ENCODE measurements at regions not wholly inside any gene's neighbourhood (a gene's known extent, or its start where the extent isn't known, plus 50 kb on each side); places are given as distances from the start of the nearest gene placed in this dataset.

- Histone ChIP-seq H3K9me3 (ENCODE audit: control insufficient read depth, insufficient read depth, low read length) (no peaks in the 10 kb centered on the region), H3K9ac (ENCODE audit: low read depth, low read length) (peak overlapping the region; percentile 1; the same call in 1 of the 2 replicates), H3K36me3 (ENCODE audit: control insufficient read depth, insufficient read depth, low read length) (no peaks in the 10 kb centered on the region), H3K4me3 (ENCODE audit: low read depth, low read length) (peak overlapping the region; percentile 83), H3K27ac (ENCODE audit: low read depth, low read length) (peak overlapping the region; percentile 16), H3K27me3 (ENCODE audit: control insufficient read depth, insufficient read depth, low read length) (peaks cover 39% of the 10 kb centered on the region), H3K4me1 (ENCODE audit: control insufficient read depth, insufficient read depth, low read length) (peaks cover 27% of the 10 kb centered on the region)
Observed at GRCh38 chr3:28575746-28576613, 227.4 kb upstream of the AZI2 start.

DNA sequence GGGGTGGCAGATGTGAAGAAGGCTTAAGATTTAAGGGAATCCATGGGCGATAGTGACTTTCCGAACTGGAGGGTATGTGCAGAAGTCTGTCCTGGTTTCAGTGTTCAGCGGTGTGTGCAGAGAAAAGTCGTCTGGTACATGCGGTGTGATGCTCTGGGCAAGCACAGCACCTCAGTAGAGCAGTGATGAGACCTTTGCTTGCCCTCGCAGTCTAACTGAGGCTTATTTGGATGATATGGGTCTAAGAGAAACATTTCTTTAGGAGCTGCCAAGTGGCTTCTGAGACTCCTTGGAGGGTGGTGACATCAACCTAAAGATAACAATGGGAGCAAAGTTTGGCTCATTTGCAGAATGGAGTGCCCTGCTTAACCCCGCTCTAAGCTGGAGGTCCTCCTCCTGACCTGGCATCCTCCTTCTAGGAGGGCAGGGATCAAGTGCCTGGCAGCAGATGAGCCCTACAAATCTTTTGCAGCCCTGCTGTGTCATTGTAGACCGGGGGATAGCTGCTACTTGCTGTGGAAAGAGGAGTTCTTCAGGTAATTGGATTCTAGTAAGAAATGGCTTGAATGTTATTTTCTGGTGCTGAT lies 228.1 kb upstream of the AZI2 start:
- peak overlapping the region; percentile 83 for H3K4me3 ChIP-seq (ENCODE audit: low read depth, low read length)
- no peak overlapping the region for H3K27ac ChIP-seq (ENCODE audit: low read depth, low read length)
- no peaks in the 10 kb centered on the region for H3K9me3 ChIP-seq (ENCODE audit: control insufficient read depth, insufficient read depth, low read length)
- peaks cover 39% of the 10 kb centered on the region for H3K27me3 ChIP-seq (ENCODE audit: control insufficient read depth, insufficient read depth, low read length)
- H3K9ac ChIP-seq (ENCODE audit: low read depth, low read length) = no peak overlapping the region
- peaks cover 27% of the 10 kb centered on the region for H3K4me1 ChIP-seq (ENCODE audit: control insufficient read depth, insufficient read depth, low read length)
- H3K36me3 ChIP-seq (ENCODE audit: control insufficient read depth, insufficient read depth, low read length) = no peaks in the 10 kb centered on the region

DNA sequence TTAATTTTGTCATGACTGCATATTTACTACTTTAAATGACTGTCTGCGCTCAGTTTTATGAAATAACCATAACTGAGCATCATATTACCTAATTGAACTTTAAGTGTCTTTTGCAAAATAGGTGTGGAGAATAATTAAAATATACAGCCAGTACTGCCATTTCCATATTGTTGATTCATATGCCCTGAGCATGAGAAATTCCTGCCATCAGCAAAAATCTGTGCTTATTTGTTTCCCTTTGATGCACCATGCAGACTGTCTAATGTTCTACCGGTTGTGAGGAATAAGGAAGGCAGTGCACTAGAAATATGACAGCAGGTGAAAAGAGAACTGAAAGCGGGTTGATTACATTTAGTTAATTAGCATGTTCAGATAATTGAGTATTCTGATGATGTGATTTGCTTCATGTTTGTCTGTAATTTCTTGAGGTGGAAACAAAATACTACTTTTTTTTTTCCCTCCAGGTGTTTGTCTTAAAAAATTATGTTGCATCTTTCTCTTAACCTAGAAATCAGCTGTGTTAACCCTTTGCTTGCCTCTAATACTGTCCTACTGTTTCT lies 229.4 kb upstream of the AZI2 start:
- Histone ChIP-seq H3K9ac (ENCODE audit: low read depth, low read length) (no peak overlapping the region), H3K27ac (ENCODE audit: low read depth, low read length) (no peak overlapping the region), H3K36me3 (ENCODE audit: control insufficient read depth, insufficient read depth, low read length) (no peaks in the 10 kb centered on the region), H3K27me3 (ENCODE audit: control insufficient read depth, insufficient read depth, low read length) (peaks cover 39% of the 10 kb centered on the region), H3K9me3 (ENCODE audit: control insufficient read depth, insufficient read depth, low read length) (no peaks in the 10 kb centered on the region), H3K4me1 (ENCODE audit: control insufficient read depth, insufficient read depth, low read length) (peaks cover 27% of the 10 kb centered on the region), H3K4me3 (ENCODE audit: low read depth, low read length) (0 out of 2 replicates have a peak overlapping the region, but pooled peaks have one; percentile 83)

DNA sequence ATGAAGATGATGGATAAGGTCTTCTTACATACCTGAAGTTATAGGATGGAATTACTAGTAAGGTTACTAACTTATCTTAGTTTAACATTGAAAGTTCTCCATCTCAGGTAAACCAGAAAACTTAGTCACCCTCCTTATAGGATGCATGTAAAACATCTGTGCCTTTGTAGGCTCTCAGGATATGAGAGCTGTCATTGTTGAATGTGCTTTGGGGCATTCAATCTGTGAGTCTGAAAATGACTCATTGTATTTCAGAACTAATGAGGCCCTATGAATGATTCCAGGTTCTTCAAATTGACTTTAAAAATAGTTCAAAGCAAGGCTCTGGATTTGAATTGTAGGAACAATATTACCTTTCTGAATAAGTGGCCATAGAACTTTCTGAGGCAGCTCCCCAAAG lies 237.7 kb upstream of the AZI2 start:
- Histone ChIP-seq H3K27me3 (ENCODE audit: control insufficient read depth, insufficient read depth, low read length) (no peaks in the 10 kb centered on the region), H3K27ac (ENCODE audit: low read depth, low read length) (no peak overlapping the region), H3K4me1 (ENCODE audit: control insufficient read depth, insufficient read depth, low read length) (peaks cover 17% of the 10 kb centered on the region), H3K4me3 (ENCODE audit: low read depth, low read length) (no peak overlapping the region), H3K9me3 (ENCODE audit: control insufficient read depth, insufficient read depth, low read length) (no peaks in the 10 kb centered on the region), H3K36me3 (ENCODE audit: control insufficient read depth, insufficient read depth, low read length) (no peaks in the 10 kb centered on the region), H3K9ac (ENCODE audit: low read depth, low read length) (no peak overlapping the region)

- no peaks in the 10 kb centered on the region for H3K27me3 ChIP-seq (ENCODE audit: control insufficient read depth, insufficient read depth, low read length)
- H3K9ac ChIP-seq (ENCODE audit: low read depth, low read length) = no peak overlapping the region
- no peak overlapping the region for H3K27ac ChIP-seq (ENCODE audit: low read depth, low read length)
- H3K4me3 ChIP-seq (ENCODE audit: low read depth, low read length) = no peak overlapping the region
- H3K36me3 ChIP-seq (ENCODE audit: control insufficient read depth, insufficient read depth, low read length) = no peaks in the 10 kb centered on the region
- H3K9me3 ChIP-seq (ENCODE audit: control insufficient read depth, insufficient read depth, low read length) = no peaks in the 10 kb centered on the region
- H3K4me1 ChIP-seq (ENCODE audit: control insufficient read depth, insufficient read depth, low read length) = peaks cover 17% of the 10 kb centered on the region
Observed at GRCh38 chr3:28587723-28588122, 239.1 kb upstream of the AZI2 start.

DNA sequence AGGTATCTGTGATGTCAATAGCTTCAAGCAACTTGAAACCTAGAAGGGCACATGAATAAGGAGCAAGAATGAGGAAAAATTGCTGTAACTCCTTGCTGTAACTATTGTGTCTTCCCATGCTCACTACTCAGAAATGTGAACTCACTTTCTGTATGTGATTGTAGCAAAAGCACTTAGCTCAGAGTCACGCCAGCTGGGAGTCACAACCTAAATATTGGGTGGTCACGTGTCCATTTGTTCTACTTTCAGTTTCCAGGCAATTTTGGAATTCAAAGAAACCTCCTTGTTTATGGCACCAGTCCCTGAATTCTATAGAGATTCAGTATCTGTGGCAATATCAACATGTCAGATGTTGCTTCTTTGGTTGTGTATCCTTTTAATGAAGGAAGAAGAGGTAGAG lies 241.6 kb upstream of the AZI2 start:
- H3K27ac ChIP-seq (ENCODE audit: low read depth, low read length) = no peak overlapping the region
- H3K36me3 ChIP-seq (ENCODE audit: control insufficient read depth, insufficient read depth, low read length) = no peaks in the 10 kb centered on the region
- no peak overlapping the region for H3K9ac ChIP-seq (ENCODE audit: low read depth, low read length)
- no peak overlapping the region for H3K4me3 ChIP-seq (ENCODE audit: low read depth, low read length)
- no peaks in the 10 kb centered on the region for H3K27me3 ChIP-seq (ENCODE audit: control insufficient read depth, insufficient read depth, low read length)
- H3K4me1 ChIP-seq (ENCODE audit: control insufficient read depth, insufficient read depth, low read length) = peaks cover 17% of the 10 kb centered on the region
- H3K9me3 ChIP-seq (ENCODE audit: control insufficient read depth, insufficient read depth, low read length) = no peaks in the 10 kb centered on the region

DNA sequence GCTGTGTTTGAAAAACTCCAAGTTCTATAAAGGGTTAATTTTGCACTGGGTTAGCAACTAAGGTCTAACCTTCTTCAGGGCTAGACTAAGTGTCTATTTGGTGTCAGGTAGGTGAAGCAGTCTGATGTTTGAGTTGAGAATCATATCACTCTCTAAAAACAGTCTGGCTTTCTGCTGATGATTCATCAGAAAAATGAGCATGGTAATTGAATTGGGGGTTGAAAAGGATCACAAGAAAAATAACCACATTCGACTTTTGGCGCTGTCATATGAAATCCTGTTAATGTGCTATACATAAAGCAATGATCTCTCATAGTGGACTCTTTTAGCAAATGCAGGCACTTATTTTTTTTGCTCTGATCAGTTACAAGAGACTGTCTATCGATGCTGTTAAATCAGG lies 242.2 kb upstream of the AZI2 start:
- Histone ChIP-seq H3K36me3 (ENCODE audit: control insufficient read depth, insufficient read depth, low read length) (no peaks in the 10 kb centered on the region), H3K4me3 (ENCODE audit: low read depth, low read length) (no peak overlapping the region), H3K4me1 (ENCODE audit: control insufficient read depth, insufficient read depth, low read length) (peaks cover 13% of the 10 kb centered on the region), H3K9ac (ENCODE audit: low read depth, low read length) (no peak overlapping the region), H3K9me3 (ENCODE audit: control insufficient read depth, insufficient read depth, low read length) (no peaks in the 10 kb centered on the region), H3K27me3 (ENCODE audit: control insufficient read depth, insufficient read depth, low read length) (no peaks in the 10 kb centered on the region), H3K27ac (ENCODE audit: low read depth, low read length) (no peak overlapping the region)

- Histone ChIP-seq H3K36me3 (ENCODE audit: control insufficient read depth, insufficient read depth, low read length) (no peaks in the 10 kb centered on the region), H3K27me3 (ENCODE audit: control insufficient read depth, insufficient read depth, low read length) (no peaks in the 10 kb centered on the region), H3K27ac (ENCODE audit: low read depth, low read length) (no peak overlapping the region), H3K4me1 (ENCODE audit: control insufficient read depth, insufficient read depth, low read length) (peaks cover 7% of the 10 kb centered on the region), H3K9me3 (ENCODE audit: control insufficient read depth, insufficient read depth, low read length) (no peaks in the 10 kb centered on the region), H3K9ac (ENCODE audit: low read depth, low read length) (no peak overlapping the region), H3K4me3 (ENCODE audit: low read depth, low read length) (no peak overlapping the region)
Observed at GRCh38 chr3:28595372-28595771, 246.7 kb upstream of the AZI2 start.

- Histone ChIP-seq H3K27ac (ENCODE audit: low read depth, low read length) (no peak overlapping the region), H3K27me3 (ENCODE audit: control insufficient read depth, insufficient read depth, low read length) (no peaks in the 10 kb centered on the region), H3K36me3 (ENCODE audit: control insufficient read depth, insufficient read depth, low read length) (no peaks in the 10 kb centered on the region), H3K4me1 (ENCODE audit: control insufficient read depth, insufficient read depth, low read length) (no peaks in the 10 kb centered on the region), H3K4me3 (ENCODE audit: low read depth, low read length) (no peak overlapping the region), H3K9ac (ENCODE audit: low read depth, low read length) (no peak overlapping the region), H3K9me3 (ENCODE audit: control insufficient read depth, insufficient read depth, low read length) (no peaks in the 10 kb centered on the region)
Observed at GRCh38 chr3:28597452-28597851, 248.8 kb upstream of the AZI2 start.

DNA sequence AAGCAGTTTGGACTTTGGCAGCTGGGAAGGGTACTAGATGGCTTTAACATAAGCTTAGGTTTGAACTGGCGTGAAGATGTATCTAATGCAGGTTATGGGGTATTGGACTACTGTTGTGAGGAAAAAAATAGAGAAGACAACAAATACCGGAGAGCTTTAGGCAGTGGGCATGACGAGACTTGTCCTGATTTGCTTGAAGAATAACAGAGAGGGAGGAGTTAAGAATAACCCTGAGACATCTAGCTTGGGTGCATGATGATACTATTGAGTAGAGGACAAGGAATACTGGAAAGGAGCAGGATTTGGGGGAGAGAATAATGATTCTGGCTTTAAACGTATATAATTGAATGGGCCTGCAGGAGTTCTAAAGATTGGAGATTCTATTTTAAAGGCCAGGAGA lies 249.5 kb upstream of the AZI2 start:
- Histone ChIP-seq H3K27ac (ENCODE audit: low read depth, low read length) (no peak overlapping the region), H3K9me3 (ENCODE audit: control insufficient read depth, insufficient read depth, low read length) (no peaks in the 10 kb centered on the region), H3K9ac (ENCODE audit: low read depth, low read length) (no peak overlapping the region), H3K4me1 (ENCODE audit: control insufficient read depth, insufficient read depth, low read length) (no peaks in the 10 kb centered on the region), H3K27me3 (ENCODE audit: control insufficient read depth, insufficient read depth, low read length) (no peaks in the 10 kb centered on the region), H3K36me3 (ENCODE audit: control insufficient read depth, insufficient read depth, low read length) (no peaks in the 10 kb centered on the region), H3K4me3 (ENCODE audit: low read depth, low read length) (no peak overlapping the region)

DNA sequence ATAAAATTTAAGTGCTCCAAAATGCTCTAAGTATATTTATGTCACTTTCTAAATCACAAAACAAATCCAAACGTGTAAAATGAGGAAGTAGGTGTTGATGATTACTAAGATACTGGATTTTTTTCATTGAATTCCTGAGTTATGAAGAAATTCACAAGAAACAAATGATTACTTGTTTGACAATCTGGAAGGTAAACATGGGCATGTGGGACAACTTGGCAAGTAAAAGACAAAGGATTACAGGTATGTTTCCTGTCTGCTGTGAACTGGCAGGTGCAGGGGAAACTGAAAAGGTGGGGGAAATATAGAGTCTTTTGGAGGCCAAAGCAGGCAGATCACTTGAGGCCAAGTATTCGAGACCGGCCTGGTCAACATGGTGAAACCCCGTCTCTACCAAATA lies 252.7 kb upstream of the AZI2 start:
- Histone ChIP-seq H3K4me3 (ENCODE audit: low read depth, low read length) (no peak overlapping the region), H3K27ac (ENCODE audit: low read depth, low read length) (no peak overlapping the region), H3K27me3 (ENCODE audit: control insufficient read depth, insufficient read depth, low read length) (no peaks in the 10 kb centered on the region), H3K9me3 (ENCODE audit: control insufficient read depth, insufficient read depth, low read length) (no peaks in the 10 kb centered on the region), H3K36me3 (ENCODE audit: control insufficient read depth, insufficient read depth, low read length) (no peaks in the 10 kb centered on the region), H3K4me1 (ENCODE audit: control insufficient read depth, insufficient read depth, low read length) (peaks cover 13% of the 10 kb centered on the region; the same call in 1 of the 2 replicates), H3K9ac (ENCODE audit: low read depth, low read length) (no peak overlapping the region)
